Urinary bladder (tissue), 3 donors: ENCODE measurements at regions not wholly inside any gene's neighbourhood (a gene's known extent, or its start where the extent isn't known, plus 50 kb on each side); places are given as distances from the start of the nearest gene placed in this dataset.

ENCODE experiments used
- DNase-seq: peaks from one replicate; pipeline ENCODE4 v3.0.0-alpha.2; 2015; ENCODE audit errors: extremely low spot score
- H3K27ac ChIP-seq: one replicate; pipeline ENCODE4 v1.5.1; 2013; ENCODE audit warnings: low read depth, mild to moderate bottlenecking, moderate library complexity
- H3K36me3 ChIP-seq: one replicate; pipeline ENCODE4 v1.6.1; 2013; ENCODE audit warnings: mild to moderate bottlenecking, moderate library complexity; ENCODE audit not compliant: insufficient read depth
- H3K4me1 ChIP-seq: one replicate; pipeline ENCODE4 v1.6.1; 2013; ENCODE audit warnings: mild to moderate bottlenecking, moderate library complexity; ENCODE audit not compliant: insufficient read depth
- H3K4me3 ChIP-seq: one replicate; pipeline ENCODE4 v1.5.1; 2013; ENCODE audit warnings: low read depth, low read length
- WGBS: extraction: QIAGEN DNeasy Blood & Tissue Kit; methylation state at CpG from one replicate; pipeline ENCODE4 v1.1.7; 2013; 5-methylcytosine and 5-hydroxymethylcytosine counted together
- donor health status: healthy with polysubstance abuse.
- donor health status: healthy.

- no peak overlapping the region for H3K4me3 ChIP-seq
- H3K4me1 ChIP-seq, result no peaks in the 10 kb centered on the region
- WGBS, result 44% methylated on average over 2 of the region's 2 CpGs
- H3K27ac ChIP-seq, result no peak overlapping the region
- no peaks in the 10 kb centered on the region for H3K36me3 ChIP-seq
- no peak for DNase-seq
These were observed 1079.7 kb upstream of the TENM4 start for GRCh38 chr11:80520507-80520887.

GRCh38 chr11:80519596-80520506 lies 1079.0 kb upstream of the TENM4 start:
- no peak for DNase-seq
- WGBS, result 66% methylated on average over 7 of the region's 7 CpGs

GRCh38 chr11:80517701-80518100 lies 1076.9 kb upstream of the TENM4 start:
- no peak for DNase-seq
- no peak overlapping the region for H3K27ac ChIP-seq
- no peaks in the 10 kb centered on the region for H3K4me1 ChIP-seq
- no peaks in the 10 kb centered on the region for H3K36me3 ChIP-seq
- no peak overlapping the region for H3K4me3 ChIP-seq
- WGBS, result 73% methylated on average over 2 of the region's 2 CpGs

More at GRCh38 chr11:80519596-80520506, 1079.0 kb upstream of the TENM4 start:
- Histone ChIP-seq H3K4me1 (no peaks in the 10 kb centered on the region), H3K27ac (no peak overlapping the region), H3K4me3 (no peak overlapping the region), H3K36me3 (no peaks in the 10 kb centered on the region)

GRCh38 chr11:80515097-80515496 lies 1074.3 kb upstream of the TENM4 start:
- no peaks in the 10 kb centered on the region for H3K36me3 ChIP-seq
- H3K4me1 ChIP-seq, result no peaks in the 10 kb centered on the region
- no peak overlapping the region for H3K4me3 ChIP-seq
- H3K27ac ChIP-seq, result no peak overlapping the region
- DNase-seq, result no peak
- WGBS, result 74% methylated on average over 1 of the region's 1 CpG

GRCh38 chr11:80512491-80512890 lies 1071.7 kb upstream of the TENM4 start:
- no peak overlapping the region for H3K4me3 ChIP-seq
- no peak for DNase-seq
- no peaks in the 10 kb centered on the region for H3K4me1 ChIP-seq
- WGBS, result 61% methylated on average over 3 of the region's 3 CpGs
- no peak overlapping the region for H3K27ac ChIP-seq
- no peaks in the 10 kb centered on the region for H3K36me3 ChIP-seq

GRCh38 chr11:80505771-80506170 lies 1064.9 kb upstream of the TENM4 start:
- Histone ChIP-seq H3K27ac (no peak overlapping the region), H3K4me3 (no peak overlapping the region), H3K36me3 (no peaks in the 10 kb centered on the region), H3K4me1 (no peaks in the 10 kb centered on the region)
- WGBS, result 76% methylated on average over 8 of the region's 8 CpGs
- no peak for DNase-seq

- no peak for DNase-seq
- Histone ChIP-seq H3K27ac (no peak overlapping the region), H3K36me3 (no peaks in the 10 kb centered on the region), H3K4me3 (no peak overlapping the region), H3K4me1 (no peaks in the 10 kb centered on the region)
- WGBS, result 38% methylated on average over 1 of the region's 1 CpG
These were observed 1063.2 kb upstream of the TENM4 start for GRCh38 chr11:80503990-80504389.

GRCh38 chr11:80502511-80502910 lies 1061.7 kb upstream of the TENM4 start:
- H3K4me3 ChIP-seq, result no peak overlapping the region
- no peak overlapping the region for H3K27ac ChIP-seq
- no peak for DNase-seq
- H3K4me1 ChIP-seq, result no peaks in the 10 kb centered on the region
- 65% methylated on average over 3 of the region's 3 CpGs for WGBS
- H3K36me3 ChIP-seq, result no peaks in the 10 kb centered on the region

- DNase-seq, result no peak
- Histone ChIP-seq H3K4me1 (no peaks in the 10 kb centered on the region), H3K4me3 (no peak overlapping the region), H3K36me3 (no peaks in the 10 kb centered on the region), H3K27ac (no peak overlapping the region)
These were observed 1054.3 kb upstream of the TENM4 start for GRCh38 chr11:80495116-80495515.

- Histone ChIP-seq H3K36me3 (no peaks in the 10 kb centered on the region), H3K4me3 (no peak overlapping the region), H3K27ac (no peak overlapping the region), H3K4me1 (no peaks in the 10 kb centered on the region)
- DNase-seq, result no peak
These were observed 1047.1 kb upstream of the TENM4 start for GRCh38 chr11:80487952-80488351.

GRCh38 chr11:80486678-80487077 lies 1045.8 kb upstream of the TENM4 start:
- 91% methylated on average over 4 of the region's 4 CpGs for WGBS
- Histone ChIP-seq H3K4me1 (no peaks in the 10 kb centered on the region), H3K4me3 (no peak overlapping the region), H3K27ac (no peak overlapping the region), H3K36me3 (no peaks in the 10 kb centered on the region)
- DNase-seq, result no peak

- H3K27ac ChIP-seq, result no peak overlapping the region
- no peak for DNase-seq
- H3K4me3 ChIP-seq, result no peak overlapping the region
- no peaks in the 10 kb centered on the region for H3K4me1 ChIP-seq
- 82% methylated on average over 2 of the region's 2 CpGs for WGBS
- no peaks in the 10 kb centered on the region for H3K36me3 ChIP-seq
These were observed 1036.3 kb upstream of the TENM4 start for GRCh38 chr11:80477178-80477577.

GRCh38 chr11:80473562-80473961 lies 1032.7 kb upstream of the TENM4 start:
- no peak for DNase-seq
- Histone ChIP-seq H3K36me3 (no peaks in the 10 kb centered on the region), H3K27ac (no peak overlapping the region), H3K4me1 (no peaks in the 10 kb centered on the region), H3K4me3 (no peak overlapping the region)
- WGBS, result 82% methylated on average over 3 of the region's 3 CpGs

GRCh38 chr11:80469871-80470270 lies 1029.0 kb upstream of the TENM4 start:
- no peak overlapping the region for H3K27ac ChIP-seq
- no peak for DNase-seq
- no peaks in the 10 kb centered on the region for H3K36me3 ChIP-seq
- no peak overlapping the region for H3K4me3 ChIP-seq
- no peaks in the 10 kb centered on the region for H3K4me1 ChIP-seq
- 48% methylated on average over 2 of the region's 2 CpGs for WGBS
